Stomach (tissue), 8 donors: ENCODE measurements at regions not wholly inside any gene's neighbourhood (a gene's known extent, or its start where the extent isn't known, plus 50 kb on each side); places are given as distances from the start of the nearest gene placed in this dataset.
"Not testable (repeated sequence)": the region's sequence is repeated elsewhere in the genome, so short reads cannot be mapped to it uniquely, and the experiment has no call there.

Source experiments
- DNase-seq, 2 donors: peaks; one replicate each; pipeline versions ENCODE4 v3.0.0 to v3.0.0-alpha.2; 2013 to 2019
- H3K27ac ChIP-seq, 5 donors: fragments of 200-600 bp in 4 of 5; sonication (generic) in 4 of 5; one replicate each; pipeline ENCODE4 v1.5.1; 2013 to 2019; ENCODE audit warnings: mild to moderate bottlenecking in 1 of 5, moderate library complexity in 1 of 5
- H3K27me3 ChIP-seq, 3 donors: fragments of 200-600 bp; sonication (generic); one replicate each; pipeline ENCODE4 v1.5.1; 2017 to 2019; ENCODE audit warnings: mixed run types in 1 of 3
- H3K36me3 ChIP-seq, 4 donors: fragments of 200-600 bp; sonication (generic); 1 replicate in 3 of 4; 2 replicates in 1 of 4; pipeline ENCODE4 v1.5.1; 2016 to 2019
- H3K4me1 ChIP-seq, 4 donors: fragments of 200-600 bp; sonication (generic); one replicate each; pipeline ENCODE4 v1.5.1; 2016 to 2019
- H3K4me3 ChIP-seq, 4 donors: fragments of 200-600 bp; sonication (generic) in 3 of 4; one replicate each; pipeline ENCODE4 v1.5.1; 2016 to 2019; ENCODE audit warnings: mild to moderate bottlenecking in 1 of 4
- H3K9me3 ChIP-seq, 4 donors: fragments of 200-600 bp; sonication (generic); one replicate each; pipeline ENCODE4 v1.5.1; 2016 to 2019
- EP300 ChIP-seq: sonication (generic); formaldehyde crosslinking; IDR thresholded peaks from one replicate; pipeline ENCODE4 v1.6.1; 2017; ENCODE audit warnings: antibody characterized with exemption
- POLR2A ChIP-seq, 4 donors: fragments of 450-650 bp; IDR thresholded peaks; one replicate each; pipeline ENCODE4 v1.6.1; 2016; ENCODE audit warnings: antibody characterized with exemption in 4 of 4, control low read depth in 2 of 4, mild to moderate bottlenecking in 1 of 4, moderate library complexity in 1 of 4
- POLR2AphosphoS5 ChIP-seq, 3 donors: sonication (generic); formaldehyde crosslinking; IDR thresholded peaks; one replicate each; pipeline ENCODE4 v1.6.1; 2016; ENCODE audit warnings: antibody characterized with exemption in 3 of 3
- WGBS, 5 donors: extraction: QIAGEN DNeasy Blood & Tissue Kit in 3 of 5; methylation state at CpG; one replicate each; pipeline versions ENCODE4 v1.1.5 to v1.1.7; 2013 to 2018; 5-methylcytosine and 5-hydroxymethylcytosine counted together
- intact Hi-C: fragments of 100-400 bp; cut with DNase I; formaldehyde crosslinking; loops from one replicate; pipeline ENCODE4 v1.15.1; 2023; ENCODE audit warnings: low total_unique reads
- TF ChIP-seq, protein P1 (sequence below), 7 experiments: fragments of 450-650 bp in 4 of 7; fragments of 200-600 bp in 3 of 7; sonication (generic) in 3 of 7; IDR thresholded peaks; one replicate each; pipeline ENCODE4 v1.5.1; 2016 to 2019; ENCODE audit warnings: antibody characterized with exemption in 7 of 7, control low read depth in 2 of 7, mild to moderate bottlenecking in 1 of 7
- donor health status: healthy with polysubstance abuse.
- donor health status: Bipolar disorder and iron deficiency.
- donor health status: healthy.

DNA sequence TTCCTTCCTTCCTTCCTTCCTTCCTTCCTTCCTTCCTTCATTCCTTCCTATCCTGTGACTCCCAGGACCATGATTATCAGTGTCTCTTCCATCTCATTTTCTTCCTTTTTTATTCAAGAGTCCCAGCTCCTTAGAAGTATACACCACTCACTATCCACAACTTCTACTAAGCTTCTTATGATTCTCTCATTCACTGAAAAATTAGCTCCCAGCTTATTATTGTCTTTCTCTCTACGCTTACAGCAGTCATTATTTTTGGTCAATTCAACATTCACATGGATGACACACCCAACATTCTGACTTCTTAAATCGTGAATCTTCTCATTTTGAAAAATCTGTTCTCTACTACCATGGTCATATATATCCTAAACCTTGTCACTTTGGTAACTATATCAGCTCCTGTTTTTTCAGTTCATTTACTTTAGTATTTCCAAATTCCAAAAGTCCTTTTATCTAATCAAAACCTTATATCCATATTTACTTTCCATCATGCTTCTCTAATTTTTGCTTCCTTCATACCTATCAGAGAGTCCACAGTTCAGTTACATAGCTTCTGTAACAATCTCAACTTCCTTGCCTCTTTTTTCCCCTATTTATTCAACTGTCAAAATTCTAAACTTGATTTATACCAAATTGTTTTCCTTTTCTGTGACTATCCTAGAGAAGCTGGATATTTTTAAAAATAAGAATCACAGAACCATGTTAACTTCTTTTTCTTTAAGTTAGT is 677.5 kb downstream of the RAPGEF2 start:
- H3K36me3 ChIP-seq, result no peaks in the 10 kb centered on the region
- no peaks in the 10 kb centered on the region for H3K9me3 ChIP-seq
- H3K27me3 ChIP-seq, result no peaks in the 10 kb centered on the region
- H3K4me1 ChIP-seq, result peaks cover 0 to 15% (median 2%) of the 10 kb centered on the region in 4 donors
- DNase-seq, result no peak
- TF ChIP-seq POLR2AphosphoS5 (IDR thresholded peaks at IDR 0.05) (no peak), POLR2A (IDR thresholded peaks at IDR 0.05) (no peak), EP300 (no peak)
- TF ChIP-seq, protein P1, sequence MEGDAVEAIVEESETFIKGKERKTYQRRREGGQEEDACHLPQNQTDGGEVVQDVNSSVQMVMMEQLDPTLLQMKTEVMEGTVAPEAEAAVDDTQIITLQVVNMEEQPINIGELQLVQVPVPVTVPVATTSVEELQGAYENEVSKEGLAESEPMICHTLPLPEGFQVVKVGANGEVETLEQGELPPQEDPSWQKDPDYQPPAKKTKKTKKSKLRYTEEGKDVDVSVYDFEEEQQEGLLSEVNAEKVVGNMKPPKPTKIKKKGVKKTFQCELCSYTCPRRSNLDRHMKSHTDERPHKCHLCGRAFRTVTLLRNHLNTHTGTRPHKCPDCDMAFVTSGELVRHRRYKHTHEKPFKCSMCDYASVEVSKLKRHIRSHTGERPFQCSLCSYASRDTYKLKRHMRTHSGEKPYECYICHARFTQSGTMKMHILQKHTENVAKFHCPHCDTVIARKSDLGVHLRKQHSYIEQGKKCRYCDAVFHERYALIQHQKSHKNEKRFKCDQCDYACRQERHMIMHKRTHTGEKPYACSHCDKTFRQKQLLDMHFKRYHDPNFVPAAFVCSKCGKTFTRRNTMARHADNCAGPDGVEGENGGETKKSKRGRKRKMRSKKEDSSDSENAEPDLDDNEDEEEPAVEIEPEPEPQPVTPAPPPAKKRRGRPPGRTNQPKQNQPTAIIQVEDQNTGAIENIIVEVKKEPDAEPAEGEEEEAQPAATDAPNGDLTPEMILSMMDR (IDR thresholded peaks at IDR 0.05), result no peak
- 34 to 54% (median 43%) methylated on average over 2 of the region's 2 CpGs for WGBS, 5 donors
- H3K27ac ChIP-seq, result no peak overlapping the region
- intact Hi-C loops, result no loop called here
- H3K4me3 ChIP-seq, result no peak overlapping the region

DNA sequence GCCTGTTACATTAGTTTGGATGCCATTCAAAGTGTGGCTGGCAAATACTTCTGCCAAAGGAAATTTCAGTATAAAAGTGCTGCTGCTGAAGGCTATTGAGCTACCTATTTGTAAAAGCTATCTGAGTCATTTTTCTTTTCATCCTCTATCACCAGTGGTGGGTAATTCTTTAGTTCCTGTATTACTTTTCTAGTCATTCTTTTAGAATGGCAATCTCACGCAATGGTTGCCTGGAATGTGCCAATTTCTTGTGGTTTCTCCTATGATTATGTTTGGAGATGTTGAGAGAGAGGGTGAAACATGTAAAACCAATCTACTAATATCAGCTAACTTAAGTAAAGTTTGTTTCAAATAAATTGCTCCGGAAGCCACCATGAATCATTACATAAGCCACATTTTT is 685.0 kb downstream of the RAPGEF2 start:
- Histone ChIP-seq H3K36me3 (no peaks in the 10 kb centered on the region), H3K27ac (no peak overlapping the region), H3K27me3 (no peaks in the 10 kb centered on the region), H3K9me3 (no peaks in the 10 kb centered on the region), H3K4me1 (peaks cover 0 to 6% (median 0%) of the 10 kb centered on the region in 4 donors), H3K4me3 (no peak overlapping the region)
- 39 to 77% (median 42%) methylated on average over 2 of the region's 2 CpGs for WGBS, 5 donors
- DNase-seq, result no peak
- TF ChIP-seq, protein P1 (IDR thresholded peaks at IDR 0.05), result no peak
- TF ChIP-seq POLR2AphosphoS5 (IDR thresholded peaks at IDR 0.05) (no peak), EP300 (no peak), POLR2A (IDR thresholded peaks at IDR 0.05) (no peak)
- intact Hi-C loops, result no loop called here

DNA sequence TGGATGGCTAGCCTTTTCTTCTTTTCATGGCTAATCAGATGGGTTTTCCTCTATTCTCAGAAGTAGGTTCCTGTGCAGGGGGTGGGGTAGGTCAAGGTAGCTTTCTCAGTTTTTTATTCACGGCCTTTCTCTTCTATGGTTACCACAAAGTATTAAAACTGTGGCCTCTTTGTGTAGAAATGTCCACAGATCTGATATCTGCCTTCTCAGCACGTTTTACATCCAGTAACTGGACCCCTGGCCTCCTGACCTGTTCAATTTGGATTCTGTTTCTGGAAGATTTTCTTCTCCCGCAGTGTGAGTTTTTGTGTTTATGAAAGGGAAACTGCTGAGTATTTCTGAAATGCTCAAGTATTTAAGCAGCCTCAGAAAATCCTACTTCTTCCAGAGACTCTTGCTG is 688.5 kb downstream of the RAPGEF2 start:
- intact Hi-C loops, result no loop called here
- TF ChIP-seq, protein P1 (IDR thresholded peaks at IDR 0.05), result no peak
- TF ChIP-seq EP300, result no peak
- TF ChIP-seq POLR2AphosphoS5 (IDR thresholded peaks at IDR 0.05), result no peak
- TF ChIP-seq POLR2A (IDR thresholded peaks at IDR 0.05), result no peak

DNA sequence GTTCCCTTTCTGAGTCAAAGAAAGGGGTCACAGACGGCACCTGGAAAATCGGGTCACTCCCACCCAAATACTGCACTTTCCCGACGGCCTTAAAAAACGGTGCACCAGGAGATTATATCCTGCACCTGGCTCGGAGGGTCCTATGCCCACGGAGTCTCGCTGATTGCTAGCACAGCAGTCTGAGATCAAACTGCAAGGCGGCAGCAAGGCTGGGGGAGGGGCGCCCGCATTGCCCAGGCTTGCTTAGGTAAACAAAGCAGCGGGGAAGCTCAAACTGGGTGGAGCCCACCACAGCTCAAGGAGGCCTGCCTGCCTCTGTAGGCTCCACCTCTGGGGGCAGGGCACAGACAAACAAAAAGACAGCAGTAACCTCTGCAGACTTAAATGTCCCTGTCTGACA is 701.7 kb downstream of the RAPGEF2 start:
- intact Hi-C loops, H3K27me3 ChIP-seq, H3K4me3 ChIP-seq, H3K36me3 ChIP-seq, H3K27ac ChIP-seq, H3K9me3 ChIP-seq, H3K4me1 ChIP-seq, DNase-seq: not testable (repeated sequence)
- 86 to 95% (median 89%) methylated on average over 5 to 12 of the region's 12 CpGs for WGBS, 5 donors

More for the DNA sequence above, 688.5 kb downstream of the RAPGEF2 start:
- Histone ChIP-seq H3K4me3 (no peak overlapping the region), H3K36me3 (no peaks in the 10 kb centered on the region), H3K4me1 (no peaks in the 10 kb centered on the region), H3K27ac (no peak overlapping the region), H3K27me3 (no peaks in the 10 kb centered on the region), H3K9me3 (no peaks in the 10 kb centered on the region)
- WGBS, 5 donors, result 41 to 59% (median 49%) methylated on average over 3 of the region's 3 CpGs
- DNase-seq, result no peak

DNA sequence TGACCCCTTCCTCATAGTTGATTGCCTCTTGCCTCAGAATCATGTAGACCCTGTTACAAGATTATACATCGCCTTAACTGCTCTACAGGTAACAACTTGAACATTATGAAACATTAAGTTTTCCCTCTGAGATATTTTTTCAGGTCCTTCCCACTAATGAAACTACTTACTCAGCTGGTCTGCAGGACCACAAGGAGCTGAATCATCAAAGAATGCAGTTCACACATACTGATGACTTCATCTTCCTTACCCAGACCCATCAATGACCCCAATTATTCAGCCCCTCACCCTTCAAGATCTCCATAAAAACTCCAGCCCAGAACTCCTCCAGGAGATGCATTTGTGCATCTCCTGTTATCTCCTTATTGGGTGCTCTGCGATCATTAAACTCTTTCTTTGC is 720.9 kb downstream of the RAPGEF2 start:
- WGBS, 5 donors, result 83 to 93% (median 88%) methylated on average over 2 of the region's 2 CpGs
- Histone ChIP-seq H3K4me3 (no peak overlapping the region), H3K9me3 (peaks cover 0 to 6% (median 0%) of the 10 kb centered on the region in 4 donors), H3K27me3 (no peaks in the 10 kb centered on the region), H3K27ac (no peak overlapping the region), H3K36me3 (no peaks in the 10 kb centered on the region), H3K4me1 (peaks cover 0 to 3% (median under 1%) of the 10 kb centered on the region in 4 donors)
- intact Hi-C loops, result no loop called here
- TF ChIP-seq POLR2A (IDR thresholded peaks at IDR 0.05) (no peak), EP300 (no peak), POLR2AphosphoS5 (IDR thresholded peaks at IDR 0.05) (no peak)
- TF ChIP-seq, protein P1 (IDR thresholded peaks at IDR 0.05), result no peak
- DNase-seq, result no peak
